Choroid plexus epithelial cell (primary cell): ENCODE measurements at regions not wholly inside any gene's neighbourhood (a gene's known extent, or its start where the extent isn't known, plus 50 kb on each side); places are given as distances from the start of the nearest gene placed in this dataset.

Experiments used
- DNase-seq: peaks from one replicate; pipeline ENCODE4 v3.0.0-alpha.2; 2010; ENCODE audit warnings: low read depth
- H3K4me3 ChIP-seq: 2 replicates; pipeline ENCODE4 v1.5.1; 2011; ENCODE audit warnings: low read depth, mild to moderate bottlenecking, control low read depth, low read length, moderate library complexity
- TF ChIP-seq, protein P1 (sequence below): conservative IDR thresholded peaks from 2 replicates; pipeline ENCODE4 v1.5.1; 2011; ENCODE audit warnings: low read depth, mild to moderate bottlenecking, control low read depth, inconsistent platforms, low read length, moderate library complexity

DNA sequence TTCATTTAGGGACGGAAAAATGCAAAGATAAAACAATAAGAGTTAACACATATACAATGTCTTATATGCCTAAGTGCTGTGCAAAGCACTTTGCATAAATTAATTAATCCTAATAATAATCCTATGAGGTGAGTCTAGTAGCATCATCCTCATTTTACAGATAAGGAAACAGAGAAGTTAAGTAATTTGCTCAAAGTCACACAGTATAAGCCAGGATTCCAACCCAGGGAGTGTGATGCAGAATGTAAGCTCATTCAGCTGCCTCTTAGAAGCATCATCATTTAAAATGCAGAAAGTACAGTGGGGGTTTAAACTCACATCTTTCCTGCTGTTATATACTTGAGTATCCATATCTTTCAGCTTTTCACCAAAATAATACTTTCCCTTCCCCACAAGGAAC is 203.7 kb downstream of the LARP7 start:
- H3K4me3 ChIP-seq, result no peak overlapping the region
- TF ChIP-seq, protein P1, sequence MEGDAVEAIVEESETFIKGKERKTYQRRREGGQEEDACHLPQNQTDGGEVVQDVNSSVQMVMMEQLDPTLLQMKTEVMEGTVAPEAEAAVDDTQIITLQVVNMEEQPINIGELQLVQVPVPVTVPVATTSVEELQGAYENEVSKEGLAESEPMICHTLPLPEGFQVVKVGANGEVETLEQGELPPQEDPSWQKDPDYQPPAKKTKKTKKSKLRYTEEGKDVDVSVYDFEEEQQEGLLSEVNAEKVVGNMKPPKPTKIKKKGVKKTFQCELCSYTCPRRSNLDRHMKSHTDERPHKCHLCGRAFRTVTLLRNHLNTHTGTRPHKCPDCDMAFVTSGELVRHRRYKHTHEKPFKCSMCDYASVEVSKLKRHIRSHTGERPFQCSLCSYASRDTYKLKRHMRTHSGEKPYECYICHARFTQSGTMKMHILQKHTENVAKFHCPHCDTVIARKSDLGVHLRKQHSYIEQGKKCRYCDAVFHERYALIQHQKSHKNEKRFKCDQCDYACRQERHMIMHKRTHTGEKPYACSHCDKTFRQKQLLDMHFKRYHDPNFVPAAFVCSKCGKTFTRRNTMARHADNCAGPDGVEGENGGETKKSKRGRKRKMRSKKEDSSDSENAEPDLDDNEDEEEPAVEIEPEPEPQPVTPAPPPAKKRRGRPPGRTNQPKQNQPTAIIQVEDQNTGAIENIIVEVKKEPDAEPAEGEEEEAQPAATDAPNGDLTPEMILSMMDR, result no peak
- DNase-seq, result no peak

GRCh38 chr4:112842513-112842912 is 205.6 kb downstream of the LARP7 start:
- H3K4me3 ChIP-seq, result no peak overlapping the region
- DNase-seq, result no peak
- TF ChIP-seq, protein P1, result no peak

- no peak overlapping the region for H3K4me3 ChIP-seq
- no peak for DNase-seq
- TF ChIP-seq, protein P1, result no peak
Measured at GRCh38 chr4:112845386-112845785, 204.1 kb upstream of the ANK2 start.

GRCh38 chr4:112847045-112847444 is 202.4 kb upstream of the ANK2 start:
- DNase-seq, result no peak
- TF ChIP-seq, protein P1, result no peak
- no peak overlapping the region for H3K4me3 ChIP-seq

GRCh38 chr4:112847781-112848180 is 201.7 kb upstream of the ANK2 start:
- DNase-seq, result no peak
- H3K4me3 ChIP-seq, result no peak overlapping the region
- TF ChIP-seq, protein P1, result no peak

DNA sequence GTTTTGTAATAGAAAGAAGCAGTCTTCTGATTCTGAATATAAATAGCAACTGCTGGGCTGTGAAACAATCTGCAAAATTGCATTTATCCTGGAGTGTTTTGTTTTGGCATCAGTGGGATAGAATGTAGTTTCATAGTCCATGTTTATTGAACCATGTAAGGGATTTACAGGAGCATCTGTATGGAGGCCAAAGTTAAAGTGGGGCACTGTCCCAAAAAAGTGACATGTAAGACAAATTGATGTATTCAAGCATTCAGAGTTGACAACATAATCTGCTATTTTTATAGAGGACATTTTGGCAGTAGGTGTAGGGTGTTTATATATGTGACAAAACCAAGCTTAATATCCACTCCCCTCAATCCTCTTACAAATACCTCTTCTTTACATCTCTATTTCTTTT is 200.5 kb upstream of the ANK2 start:
- no peak overlapping the region for H3K4me3 ChIP-seq
- no peak for DNase-seq
- TF ChIP-seq, protein P1, result no peak

DNA sequence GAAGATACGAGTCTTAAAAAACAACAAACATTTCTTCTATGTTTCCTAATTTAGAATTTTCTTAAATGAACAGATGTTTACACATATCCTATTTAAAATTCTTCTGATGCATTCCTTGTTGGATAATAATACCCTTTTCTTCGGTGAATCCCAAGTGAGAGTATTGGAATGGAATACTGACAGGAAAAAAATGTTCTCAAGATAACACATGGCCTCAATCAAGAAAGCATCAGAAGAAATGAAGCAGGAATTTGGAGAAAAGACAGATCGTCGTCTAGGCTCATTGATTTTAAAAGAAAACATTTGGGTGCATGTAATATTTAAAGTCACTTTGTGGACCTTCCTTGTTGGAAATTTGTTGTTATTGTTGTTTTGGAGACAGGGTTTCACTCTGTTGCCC is 196.9 kb upstream of the ANK2 start:
- no peak overlapping the region for H3K4me3 ChIP-seq
- TF ChIP-seq, protein P1, result no peak
- DNase-seq, result no peak
